Keratinocyte (primary cell): ENCODE measurements at regions not wholly inside any gene's neighbourhood (a gene's known extent, or its start where the extent isn't known, plus 50 kb on each side); places are given as distances from the start of the nearest gene placed in this dataset.
A peak's percentile ranks its signal among the peaks of the same experiment; 100 is the strongest.
"Not testable (repeated sequence)": the region's sequence is repeated elsewhere in the genome, so short reads cannot be mapped to it uniquely, and the experiment has no call there.

Experiments
- DNase-seq: peaks from one replicate; pipeline ENCODE4 v3.0.0-alpha.2; 2011; ENCODE audit warnings: low read depth, missing footprints, low spot score
- FAIRE-seq: peaks from 2 replicates; lab custom pipeline; 2011; peaks lifted over from hg19 to GRCh38; lab: Jason Lieb, UNC
- H2AFZ ChIP-seq: 2 replicates; pipeline ENCODE4 v1.6.0; 2012; ENCODE audit warnings: low read length, control low read depth, inconsistent platforms; ENCODE audit not compliant: control insufficient read depth
- H3K27ac ChIP-seq: 2 replicates; pipeline ENCODE4 v1.5.1; 2011; ENCODE audit warnings: low read length; ENCODE audit not compliant: control insufficient read depth, insufficient read depth
- H3K27me3 ChIP-seq: 3 replicates; pipeline ENCODE4 v1.6.0; 2011; ENCODE audit warnings: low read length; ENCODE audit not compliant: control insufficient read depth, insufficient read depth; ENCODE audit errors: extremely low read depth
- H3K36me3 ChIP-seq, 2 experiments: 2 replicates in 1 of 2; 3 replicates in 1 of 2; pipeline ENCODE4 v1.5.1; 2011; ENCODE audit warnings: low read length in 2 of 2, mild to moderate bottlenecking in 1 of 2; ENCODE audit not compliant: control insufficient read depth in 2 of 2, insufficient read depth in 2 of 2; ENCODE audit errors: extremely low read depth in 1 of 2
- H3K4me1 ChIP-seq: 3 replicates; pipeline ENCODE4 v1.5.1; 2011; ENCODE audit warnings: low read length; ENCODE audit not compliant: control insufficient read depth, insufficient read depth; ENCODE audit errors: extremely low read depth
- H3K4me2 ChIP-seq: 3 replicates; pipeline ENCODE4 v1.6.0; 2011; ENCODE audit warnings: low read depth, low read length; ENCODE audit not compliant: control insufficient read depth, insufficient read depth; ENCODE audit errors: extremely low read depth
- H3K4me3 ChIP-seq, 3 experiments: fragments of 200-600 bp in 1 of 3; sonication (generic) in 1 of 3; 2 replicates in 2 of 3; 3 replicates in 1 of 3; pipeline ENCODE4 v1.5.1; 2011 to 2016; ENCODE audit warnings: low read length in 3 of 3, mild to moderate bottlenecking in 3 of 3, control low read depth in 2 of 3, inconsistent platforms in 1 of 3, low read depth in 1 of 3, mixed read lengths in 1 of 3, mixed run types in 1 of 3, moderate library complexity in 1 of 3; ENCODE audit not compliant: control insufficient read depth in 2 of 3, insufficient read depth in 2 of 3; ENCODE audit errors: extremely low read depth in 1 of 3
- H3K79me2 ChIP-seq: 2 replicates; pipeline ENCODE4 v1.6.0; 2012; ENCODE audit warnings: low read length; ENCODE audit not compliant: control insufficient read depth, insufficient read depth
- H3K9ac ChIP-seq: 3 replicates; pipeline ENCODE4 v1.6.0; 2011; ENCODE audit warnings: low read length; ENCODE audit not compliant: control insufficient read depth, insufficient read depth; ENCODE audit errors: extremely low read depth
- H3K9me1 ChIP-seq: 3 replicates; pipeline ENCODE4 v1.6.0; 2011; ENCODE audit warnings: low read length; ENCODE audit not compliant: control insufficient read depth, insufficient read depth; ENCODE audit errors: extremely low read depth
- H3K9me3 ChIP-seq: 2 replicates; pipeline ENCODE4 v1.5.1; 2012; ENCODE audit warnings: low read depth, low read length; ENCODE audit not compliant: control insufficient read depth
- H4K20me1 ChIP-seq: 3 replicates; pipeline ENCODE4 v1.6.0; 2011; ENCODE audit warnings: low read length; ENCODE audit not compliant: control insufficient read depth, insufficient read depth; ENCODE audit errors: extremely low read depth
- CTCF ChIP-seq, 3 experiments: IDR thresholded peaks in 1 of 3; conservative IDR thresholded peaks in 1 of 3; optimal IDR thresholded peaks in 1 of 3; 2 replicates in 2 of 3; 3 replicates in 1 of 3; pipeline versions ENCODE3 to v1.5.1; 2011; ENCODE audit warnings: low read length in 3 of 3, mild to moderate bottlenecking in 3 of 3, moderate library complexity in 2 of 3, control low read depth in 1 of 3, inconsistent platforms in 1 of 3; ENCODE audit not compliant: insufficient read depth in 2 of 3; ENCODE audit errors: extremely low read depth in 1 of 3
- EZH2 ChIP-seq: IDR thresholded peaks from one replicate; pipeline ENCODE4 v1.6.1; 2012; ENCODE audit warnings: inconsistent platforms, mild to moderate bottlenecking, low read length, moderate library complexity
- dilution Hi-C: fragments of 300-500 bp; cut with MboI; formaldehyde crosslinking; loops from one replicate; pipeline ENCODE4 v1.7.0; 2020; ENCODE audit warnings: low sequenced_read_pairs; ENCODE audit not compliant: extremely low pct_ligation_motif_present

- TF ChIP-seq EZH2 (no peak), CTCF (optimal IDR thresholded peaks at IDR 0.05 in 1 of 3, IDR thresholded peaks at IDR 0.05 in 1 of 3, conservative IDR thresholded peaks at IDR 0.05 in 1 of 3; ENCODE audit: extremely low read depth in 1 of 3, insufficient read depth in 2 of 3, low read length in 3 of 3) (no peak)
- FAIRE-seq (no peak), DNase-seq (no peak)
- H4K20me1 ChIP-seq: no peaks in the 10 kb centered on the region
- H3K4me2 ChIP-seq: no peak overlapping the region
- dilution Hi-C loops: no loop called here
- H3K4me3 ChIP-seq: no peak overlapping the region
- H3K4me1 ChIP-seq: peaks cover 5% of the 10 kb centered on the region
- no peaks in the 10 kb centered on the region for H3K9me3 ChIP-seq
- H2AFZ ChIP-seq: no peak overlapping the region
- H3K36me3 ChIP-seq: no peaks in the 10 kb centered on the region
- H3K27ac ChIP-seq: no peak overlapping the region
- H3K9me1 ChIP-seq: no peaks in the 10 kb centered on the region
- no peaks in the 10 kb centered on the region for H3K27me3 ChIP-seq
- H3K79me2 ChIP-seq: no peaks in the 10 kb centered on the region
- no peak overlapping the region for H3K9ac ChIP-seq
These were observed 51.7 kb upstream of the MYO10 start for GRCh38 chr5:16987776-16988175.

- DNase-seq, H3K9me1 ChIP-seq, H3K27ac ChIP-seq, H3K4me1 ChIP-seq, dilution Hi-C loops, H3K9me3 ChIP-seq, H3K27me3 ChIP-seq, H3K4me3 ChIP-seq, H2AFZ ChIP-seq, H3K4me2 ChIP-seq, H4K20me1 ChIP-seq, H3K36me3 ChIP-seq, H3K9ac ChIP-seq, FAIRE-seq, H3K79me2 ChIP-seq: not testable (repeated sequence)
These were observed 54.9 kb upstream of the MYO10 start for GRCh38 chr5:16990817-16991520.

GRCh38 chr5:16992006-16992405, 55.9 kb upstream of the MYO10 start:
- DNase-seq: no peak
- Histone ChIP-seq H3K27ac (no peak overlapping the region), H3K4me2 (peak overlapping the region; percentile 8)

More at GRCh38 chr5:16992006-16992405, 55.9 kb upstream of the MYO10 start:
- TF ChIP-seq CTCF (optimal IDR thresholded peaks at IDR 0.05 in 1 of 3, IDR thresholded peaks at IDR 0.05 in 1 of 3, conservative IDR thresholded peaks at IDR 0.05 in 1 of 3; ENCODE audit: extremely low read depth in 1 of 3, insufficient read depth in 2 of 3, low read length in 3 of 3) (no peak), EZH2 (no peak)
- H3K9me1 ChIP-seq: no peaks in the 10 kb centered on the region
- H2AFZ ChIP-seq: no peak overlapping the region
- no peak overlapping the region for H3K4me3 ChIP-seq
- H3K9ac ChIP-seq: no peak overlapping the region
- no peaks in the 10 kb centered on the region for H3K9me3 ChIP-seq
- no peaks in the 10 kb centered on the region for H4K20me1 ChIP-seq
- H3K79me2 ChIP-seq: no peaks in the 10 kb centered on the region
- dilution Hi-C loops: no loop called here
- peaks cover 5% of the 10 kb centered on the region for H3K4me1 ChIP-seq
- no peaks in the 10 kb centered on the region for H3K36me3 ChIP-seq
- FAIRE-seq: no peak
- H3K27me3 ChIP-seq: no peaks in the 10 kb centered on the region
